NT2/D1 (cell line): ENCODE measurements at regions not wholly inside any gene's neighbourhood (a gene's known extent, or its start where the extent isn't known, plus 50 kb on each side); places are given as distances from the start of the nearest gene placed in this dataset.

Experiments
- SUZ12 ChIP-seq: IDR thresholded peaks from 2 replicates; pipeline ENCODE4 v1.6.1; 2011; ENCODE audit not compliant: insufficient read length, insufficient read depth; ENCODE audit errors: extremely low read depth
- ZNF274 ChIP-seq: IDR thresholded peaks from 2 replicates; pipeline ENCODE4 v1.6.1; 2011; ENCODE audit warnings: mild to moderate bottlenecking, low read depth, low read length

- TF ChIP-seq ZNF274 (no peak), SUZ12 (no peak)
Observed at GRCh38 chr4:20137176-20137575, 114.5 kb upstream of the SLIT2 start.
